Glomerular visceral epithelial cell (primary cell): ENCODE measurements at regions not wholly inside any gene's neighbourhood (a gene's known extent, or its start where the extent isn't known, plus 50 kb on each side); places are given as distances from the start of the nearest gene placed in this dataset.

Source experiments
- DNase-seq: peaks from one replicate; pipeline ENCODE4 v3.0.0-alpha.2; 2016; ENCODE audit errors: extremely low spot score

GRCh38 chr21:26784974-26785373 is 60.2 kb downstream of the ADAMTS1 start:
- DNase-seq, result no peak

GRCh38 chr21:26783466-26784195 is 61.6 kb downstream of the ADAMTS1 start:
- DNase-seq, result no peak

GRCh38 chr21:26782747-26783146 is 62.5 kb downstream of the ADAMTS1 start:
- DNase-seq, result no peak

- no peak for DNase-seq
These were observed 62.9 kb downstream of the ADAMTS1 start for GRCh38 chr21:26782331-26782730.

GRCh38 chr21:26781331-26781730 is 63.9 kb downstream of the ADAMTS1 start:
- DNase-seq, result no peak

GRCh38 chr21:26777166-26777565 is 68.0 kb downstream of the ADAMTS1 start:
- no peak for DNase-seq

- DNase-seq, result peak; percentile 11
These were observed 68.7 kb downstream of the ADAMTS1 start for GRCh38 chr21:26776310-26777021.

- DNase-seq, result no peak
These were observed 72.2 kb downstream of the ADAMTS1 start for GRCh38 chr21:26773058-26773457.

GRCh38 chr21:26769613-26770188 is 75.5 kb downstream of the ADAMTS1 start:
- DNase-seq, result peak; percentile 44

GRCh38 chr21:26766826-26767325 is 78.3 kb downstream of the ADAMTS1 start:
- no peak for DNase-seq

GRCh38 chr21:26761174-26761915 is 83.9 kb downstream of the ADAMTS1 start:
- DNase-seq, result no peak

GRCh38 chr21:26759731-26760130 is 85.5 kb downstream of the ADAMTS1 start:
- no peak for DNase-seq

- DNase-seq, result no peak
These were observed 86.9 kb downstream of the ADAMTS1 start for GRCh38 chr21:26758083-26758880.

GRCh38 chr21:26756491-26757159 is 88.6 kb downstream of the ADAMTS1 start:
- DNase-seq, result peak; percentile 81

- DNase-seq, result no peak
These were observed 90.4 kb downstream of the ADAMTS1 start for GRCh38 chr21:26754853-26755252.

GRCh38 chr21:26753822-26754221 is 91.4 kb downstream of the ADAMTS1 start:
- DNase-seq, result no peak

- DNase-seq, result no peak
These were observed 92.4 kb downstream of the ADAMTS1 start for GRCh38 chr21:26752849-26753248.

- no peak for DNase-seq
These were observed 93.9 kb downstream of the ADAMTS1 start for GRCh38 chr21:26751305-26751704.

GRCh38 chr21:26748066-26748465 is 97.1 kb downstream of the ADAMTS1 start:
- no peak for DNase-seq

- DNase-seq, result no peak
These were observed 98.0 kb downstream of the ADAMTS1 start for GRCh38 chr21:26747216-26747615.

- DNase-seq, result no peak
These were observed 101.7 kb downstream of the ADAMTS1 start for GRCh38 chr21:26743524-26743923.
